ENCODE measurements at regions not wholly inside any gene's neighbourhood (a gene's known extent, or its start where the extent isn't known, plus 50 kb on each side); places are given as distances from the start of the nearest gene placed in this dataset.

DNA sequence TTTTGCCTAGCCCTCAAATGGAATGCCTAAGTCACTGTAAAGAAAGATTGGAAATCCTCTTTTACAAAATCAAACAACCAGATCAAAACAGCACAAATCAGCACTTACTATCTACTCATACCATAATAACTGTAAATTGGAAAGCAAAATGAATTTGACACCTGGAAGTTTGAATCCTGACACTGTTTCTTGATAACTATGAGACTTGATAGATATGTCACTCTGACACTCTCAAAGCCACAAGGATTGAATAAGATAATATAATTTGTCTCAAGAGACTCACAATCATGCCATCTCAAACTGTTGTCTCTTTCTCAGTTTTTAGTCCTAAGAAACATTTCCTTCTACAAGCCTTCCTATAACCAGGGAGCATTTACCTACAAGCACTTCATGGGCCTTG lies 302.6 kb upstream of the DIAPH2 start:
- H3K4me3 ChIP-seq (replicated peaks; ENCODE audit: low read depth, low read length): no peak overlapping the region
- TF ChIP-seq, protein P1, sequence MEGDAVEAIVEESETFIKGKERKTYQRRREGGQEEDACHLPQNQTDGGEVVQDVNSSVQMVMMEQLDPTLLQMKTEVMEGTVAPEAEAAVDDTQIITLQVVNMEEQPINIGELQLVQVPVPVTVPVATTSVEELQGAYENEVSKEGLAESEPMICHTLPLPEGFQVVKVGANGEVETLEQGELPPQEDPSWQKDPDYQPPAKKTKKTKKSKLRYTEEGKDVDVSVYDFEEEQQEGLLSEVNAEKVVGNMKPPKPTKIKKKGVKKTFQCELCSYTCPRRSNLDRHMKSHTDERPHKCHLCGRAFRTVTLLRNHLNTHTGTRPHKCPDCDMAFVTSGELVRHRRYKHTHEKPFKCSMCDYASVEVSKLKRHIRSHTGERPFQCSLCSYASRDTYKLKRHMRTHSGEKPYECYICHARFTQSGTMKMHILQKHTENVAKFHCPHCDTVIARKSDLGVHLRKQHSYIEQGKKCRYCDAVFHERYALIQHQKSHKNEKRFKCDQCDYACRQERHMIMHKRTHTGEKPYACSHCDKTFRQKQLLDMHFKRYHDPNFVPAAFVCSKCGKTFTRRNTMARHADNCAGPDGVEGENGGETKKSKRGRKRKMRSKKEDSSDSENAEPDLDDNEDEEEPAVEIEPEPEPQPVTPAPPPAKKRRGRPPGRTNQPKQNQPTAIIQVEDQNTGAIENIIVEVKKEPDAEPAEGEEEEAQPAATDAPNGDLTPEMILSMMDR (IDR thresholded peaks at IDR 0.05; ENCODE audit: low read depth, low read length, missing control alignments): no peak
- no peak for DNase-seq (ENCODE audit: extremely low read depth, low read depth)

GRCh38 chrX:96383428-96383827 lies 301.2 kb upstream of the DIAPH2 start:
- H3K4me3 ChIP-seq (replicated peaks; ENCODE audit: low read depth, low read length): no peak overlapping the region
- TF ChIP-seq, protein P1 (IDR thresholded peaks at IDR 0.05; ENCODE audit: low read depth, low read length, missing control alignments): no peak
- DNase-seq (ENCODE audit: extremely low read depth, low read depth): no peak

GRCh38 chrX:96386325-96386724 lies 298.3 kb upstream of the DIAPH2 start:
- TF ChIP-seq, protein P1 (IDR thresholded peaks at IDR 0.05; ENCODE audit: low read depth, low read length, missing control alignments): no peak
- no peak overlapping the region for H3K4me3 ChIP-seq (replicated peaks; ENCODE audit: low read depth, low read length)
- DNase-seq (ENCODE audit: extremely low read depth, low read depth): no peak

DNA sequence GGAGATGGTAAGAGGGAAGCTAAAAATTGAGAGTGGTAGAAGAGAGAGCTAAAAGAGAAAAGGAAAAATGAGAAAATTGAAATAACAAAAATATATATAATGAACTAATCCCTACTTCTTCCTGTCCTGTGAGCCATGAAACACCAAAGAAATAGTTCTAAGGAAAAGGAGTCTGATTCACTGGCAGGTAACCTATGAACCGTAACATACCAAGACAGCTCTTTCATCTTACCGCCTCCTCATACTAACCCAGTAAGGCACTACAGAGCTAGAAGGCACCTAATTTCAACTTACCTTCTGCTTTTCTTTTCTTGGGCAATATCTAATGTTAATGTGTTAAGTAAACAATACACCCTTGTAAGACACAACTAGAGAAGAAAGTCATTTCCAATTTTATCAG lies 297.7 kb upstream of the DIAPH2 start:
- H3K4me3 ChIP-seq (replicated peaks; ENCODE audit: low read depth, low read length): no peak overlapping the region

GRCh38 chrX:96387801-96388200 lies 296.8 kb upstream of the DIAPH2 start:
- TF ChIP-seq, protein P1 (IDR thresholded peaks at IDR 0.05; ENCODE audit: low read depth, low read length, missing control alignments): no peak
- no peak overlapping the region for H3K4me3 ChIP-seq (replicated peaks; ENCODE audit: low read depth, low read length)
- no peak for DNase-seq (ENCODE audit: extremely low read depth, low read depth)

More for the DNA sequence above, 297.7 kb upstream of the DIAPH2 start:
- TF ChIP-seq, protein P1 (IDR thresholded peaks at IDR 0.05; ENCODE audit: low read depth, low read length, missing control alignments): no peak
- no peak for DNase-seq (ENCODE audit: extremely low read depth, low read depth)

DNA sequence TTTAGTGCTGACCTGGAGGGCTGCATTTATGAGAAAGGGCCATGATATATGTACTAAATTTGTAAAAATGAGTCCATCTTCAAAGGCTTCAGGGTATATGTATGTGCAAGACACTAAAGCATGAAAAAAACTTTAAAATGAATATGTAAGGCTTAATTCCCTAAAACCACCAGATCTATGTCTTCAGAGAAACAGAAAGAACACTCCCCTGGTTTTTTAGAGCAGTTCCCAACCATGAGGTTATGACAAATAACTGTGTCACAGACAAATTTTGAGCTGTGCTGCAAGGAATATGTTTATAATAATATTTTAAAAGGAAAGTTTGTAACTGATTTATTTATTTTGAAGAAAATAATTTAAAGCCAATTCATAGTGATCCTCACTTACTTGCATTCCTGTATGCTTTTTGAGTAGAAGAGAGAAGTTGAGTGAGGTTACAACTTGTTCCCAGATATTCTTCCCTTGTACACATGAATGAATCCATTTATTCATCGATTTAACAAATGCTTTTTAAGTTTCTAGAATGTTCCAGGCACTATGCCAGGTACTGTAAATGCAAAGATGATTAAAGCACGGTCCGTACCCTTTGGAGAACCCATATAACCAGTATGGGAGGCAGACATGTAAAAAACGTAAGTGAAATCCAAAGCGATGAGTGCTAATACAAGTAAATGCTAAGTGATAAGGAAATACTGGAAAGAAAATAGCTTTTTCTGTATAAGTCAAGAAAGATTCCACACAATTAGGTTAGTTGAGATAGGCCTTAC lies 295.2 kb upstream of the DIAPH2 start:
- no peak for DNase-seq (ENCODE audit: extremely low read depth, low read depth)
- no peak overlapping the region for H3K4me3 ChIP-seq (replicated peaks; ENCODE audit: low read depth, low read length)
- TF ChIP-seq, protein P1 (IDR thresholded peaks at IDR 0.05; ENCODE audit: low read depth, low read length, missing control alignments): no peak

DNA sequence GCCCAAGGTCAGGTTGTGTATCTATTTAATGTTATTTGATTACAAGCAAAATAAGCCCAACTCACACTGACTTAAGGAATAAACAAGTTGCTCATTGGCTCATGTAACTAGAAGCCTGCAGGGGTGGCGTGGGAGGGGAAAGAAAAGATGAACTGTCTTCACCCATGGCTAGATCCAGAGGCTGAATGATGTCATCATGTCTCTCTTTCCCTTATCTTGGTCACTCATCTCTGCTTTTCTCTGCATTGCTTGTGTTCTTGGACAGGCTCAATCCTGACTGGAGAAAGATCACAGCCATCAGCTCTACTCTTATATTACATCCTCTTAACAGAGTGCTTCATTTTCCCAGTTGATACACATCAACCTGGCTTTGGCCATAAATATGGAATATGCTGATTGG lies 290.0 kb upstream of the DIAPH2 start:
- TF ChIP-seq, protein P1 (IDR thresholded peaks at IDR 0.05; ENCODE audit: low read depth, low read length, missing control alignments): no peak
- H3K4me3 ChIP-seq (replicated peaks; ENCODE audit: low read depth, low read length): no peak overlapping the region
- DNase-seq (ENCODE audit: extremely low read depth, low read depth): no peak
